A549 (cell line): ENCODE measurements at regions not wholly inside any gene's neighbourhood (a gene's known extent, or its start where the extent isn't known, plus 50 kb on each side); places are given as distances from the start of the nearest gene placed in this dataset.
A peak's percentile ranks its signal among the peaks of the same experiment; 100 is the strongest.

Source experiments
- ATAC-seq, 2 experiments: fragments of 200-7000 bp in 1 of 2; fragments of >200 bp in 1 of 2; cut with Nextera tagmentation in 1 of 2; cut with Tn5 transposase in 1 of 2; 3 replicates each; pipeline versions ENCODE4 v1.8.0 to v1.9.1; 2018 to 2020; ENCODE audit warnings: mild to moderate bottlenecking in 1 of 2, moderate library complexity in 1 of 2
- CTCF ChIA-PET: fragments of 300-600 bp; sonication (Branson Sonifier 250); formaldehyde crosslinking; extraction: SDS; loops from one replicate; lab custom pipeline; 2021; ENCODE audit warnings: antibody characterized with exemption, inconsistent platforms; lab: Yijun Ruan, JAX
- POLR2A ChIA-PET: fragments of 350-600 bp; formaldehyde crosslinking; extraction: SDS; loops from one replicate; lab custom pipeline; 2021; ENCODE audit warnings: antibody characterized with exemption, inconsistent platforms; lab: Yijun Ruan, JAX
- DNase-seq, 2 experiments: peaks; one replicate each; pipeline versions ENCODE4 v3.0.0 to v3.0.0-alpha.2; 2011 to 2016; ENCODE audit warnings: low read depth in 1 of 2, low spot score in 1 of 2
- FAIRE-seq: peaks from 2 replicates; lab custom pipeline; 2011; peaks lifted over from hg19 to GRCh38; lab: Jason Lieb, UNC
- H3K27ac ChIP-seq, 2 experiments: fragments of >200 bp; sonication (Bioruptor Twin); formaldehyde crosslinking; 3 replicates each; pipeline ENCODE4 v1.5.1; 2016 to 2017
- H3K4me1 ChIP-seq: fragments of >200 bp; sonication (Bioruptor Twin); formaldehyde crosslinking; 3 replicates; pipeline ENCODE4 v1.6.1; 2016
- H3K4me2 ChIP-seq: fragments of >200 bp; sonication (Bioruptor Twin); formaldehyde crosslinking; 3 replicates; pipeline ENCODE4 v1.6.1; 2016
- H3K4me3 ChIP-seq: fragments of >200 bp; sonication (Bioruptor Twin); formaldehyde crosslinking; 3 replicates; pipeline ENCODE4 v1.5.1; 2016
- H3K9me3 ChIP-seq: fragments of >200 bp; sonication (Bioruptor Twin); formaldehyde crosslinking; 3 replicates; pipeline ENCODE4 v1.6.1; 2016
- CBX2 ChIP-seq: fragments of 200-600 bp; sonication (generic); IDR thresholded peaks from 2 replicates; pipeline ENCODE4 v1.6.1; 2016; ENCODE audit warnings: low read depth, mild to moderate bottlenecking, borderline replicate concordance
- CEBPB ChIP-seq, 2 experiments: fragments of >200 bp in 1 of 2; sonication (Bioruptor Twin) in 1 of 2; formaldehyde crosslinking in 1 of 2; IDR thresholded peaks; 2 replicates each; pipeline ENCODE4 v1.6.1; 2012 to 2016
- HMGXB4 ChIP-seq: fragments of 250-450 bp; sonication (Bioruptor Pico); IDR thresholded peaks from 2 replicates; pipeline ENCODE4 v1.5.0; 2021; ENCODE audit warnings: mild to moderate bottlenecking, moderate library complexity, borderline replicate concordance
- HOXA7 ChIP-seq: fragments of 250-450 bp; sonication (Bioruptor Pico); IDR thresholded peaks from 2 replicates; pipeline ENCODE4 v1.5.0; 2020; ENCODE audit warnings: mild to moderate bottlenecking, moderate library complexity
- HOXB13 ChIP-seq: fragments of 250-450 bp; sonication (Bioruptor Pico); IDR thresholded peaks from 2 replicates; pipeline ENCODE4 v1.5.0; 2020; ENCODE audit warnings: low read depth, mild to moderate bottlenecking, moderate library complexity
- KDM1A ChIP-seq: fragments of 200-600 bp; sonication (generic); IDR thresholded peaks from 2 replicates; pipeline ENCODE4 v1.6.1; 2016; ENCODE audit warnings: low read depth, mild to moderate bottlenecking
- MAZ ChIP-seq: fragments of 150-350 bp; IDR thresholded peaks from 2 replicates; pipeline ENCODE4 v1.6.1; 2014; ENCODE audit warnings: antibody characterized with exemption, low read depth, low read length, borderline replicate concordance
- MYC ChIP-seq: IDR thresholded peaks from 2 replicates; pipeline ENCODE4 v1.6.1; 2012; ENCODE audit warnings: mild to moderate bottlenecking, inconsistent platforms, low read length, improper control_type of control experiment, borderline replicate concordance
- NPAS2 ChIP-seq: fragments of 250-450 bp; sonication (Bioruptor Pico); IDR thresholded peaks from 2 replicates; pipeline ENCODE4 v1.8.0; 2022; ENCODE audit warnings: mild to moderate bottlenecking, moderate library complexity, borderline replicate concordance
- POLR2AphosphoS2 ChIP-seq: conservative IDR thresholded peaks from 2 replicates; pipeline ENCODE4 v1.6.1; 2012; ENCODE audit warnings: low read length, improper control_type of control experiment, inconsistent platforms
- RARB ChIP-seq: fragments of 250-450 bp; sonication (Bioruptor Pico); IDR thresholded peaks from 2 replicates; pipeline ENCODE4 v1.8.0; 2021; ENCODE audit warnings: mild to moderate bottlenecking, moderate library complexity
- RFX5 ChIP-seq: fragments of 450-650 bp; IDR thresholded peaks from 2 replicates; pipeline ENCODE4 v1.7.1; 2014; ENCODE audit warnings: antibody characterized with exemption, mild to moderate bottlenecking, moderate library complexity
- USF2 ChIP-seq: fragments of 450-650 bp; IDR thresholded peaks from 2 replicates; pipeline ENCODE4 v1.6.1; 2014; ENCODE audit warnings: antibody characterized with exemption
- ZC3H11A ChIP-seq: fragments of 450-650 bp; IDR thresholded peaks from 2 replicates; pipeline ENCODE4 v1.6.1; 2014; ENCODE audit warnings: antibody characterized with exemption, mild to moderate bottlenecking
- ZNF302 ChIP-seq: fragments of 250-450 bp; sonication (Bioruptor Pico); IDR thresholded peaks from 2 replicates; pipeline ENCODE4 v1.9.0; 2021; ENCODE audit warnings: inconsistent platforms, mild to moderate bottlenecking, moderate library complexity
- WGBS: methylation state at CpG from one replicate; pipeline ENCODE4 v1.1.6; 2017; ENCODE audit errors: missing lambda C conversion rate; 5-methylcytosine and 5-hydroxymethylcytosine counted together
- TF ChIP-seq, protein P1 (sequence below): IDR thresholded peaks from 2 replicates; pipeline ENCODE4 v1.6.1; 2012; ENCODE audit warnings: low read depth, borderline replicate concordance

- 77% methylated on average over 3 of the region's 3 CpGs for WGBS
- POLR2A ChIA-PET: interaction anchor here (2.1 kb wide), 1 partner anchor 104 kb away, joined by 5 read pairs; no protein-coding TSS in a partner anchor
- Histone ChIP-seq H3K4me2 (peak overlapping the region; percentile 85), H3K9me3 (no peaks in the 10 kb centered on the region), H3K27ac (peak overlapping the region; percentile 94 to 99), H3K4me3 (no peak overlapping the region), H3K4me1 (peaks cover 86% of the 10 kb centered on the region)
- ATAC-seq (no peak), DNase-seq (no peak), FAIRE-seq (peak; percentile 65)
- CTCF ChIA-PET: interaction anchor here (1.1 to 1.2 kb wide), 4 partner anchors 20 to 175 kb away, joined by 3 to 4 read pairs (median 3); no protein-coding TSS in a partner anchor
- TF ChIP-seq MYC (no peak), KDM1A (no peak), ZNF302 (no peak), MAZ (no peak), HOXA7 (CRISPR knock-in tag) (no peak), POLR2AphosphoS2 (no peak), RARB (CRISPR knock-in tag) (no peak), HMGXB4 (CRISPR knock-in tag) (no peak)
Measured at GRCh38 chr7:54881816-54882520, 123.0 kb upstream of the SEC61G start.

- peaks cover 83% of the 10 kb centered on the region for H3K4me1 ChIP-seq
- CTCF ChIA-PET: interaction anchor here (1.1 kb wide), 2 partner anchors 21 to 109 kb away, joined by 3 to 4 read pairs; no protein-coding TSS in a partner anchor
- ATAC-seq: peak in 1 of 2 experiments; percentile 59; a peak in 3 of 6 replicates
- peak; percentile 80 for FAIRE-seq
- TF ChIP-seq USF2 (no peak), CEBPB (IDR thresholded peaks at IDR 0.05) (peak in 1 of 2 experiments; percentile 66; a peak in 2 of 4 replicates)
- TF ChIP-seq, all 56 proteins: peak for 1
- H3K4me3 ChIP-seq: no peak overlapping the region
- H3K4me2 ChIP-seq: peak overlapping the region; percentile 85
- no peaks in the 10 kb centered on the region for H3K9me3 ChIP-seq
- POLR2A ChIA-PET: interaction anchor here (2.1 kb wide), 1 partner anchor 103 kb away, joined by 5 read pairs; no protein-coding TSS in a partner anchor
- DNase-seq: no peak
- H3K27ac ChIP-seq: peak overlapping the region; percentile 94 to 99
- WGBS: 58% methylated on average over 1 of the region's 1 CpG
Measured at GRCh38 chr7:54882694-54883093, 123.7 kb upstream of the SEC61G start.

DNA sequence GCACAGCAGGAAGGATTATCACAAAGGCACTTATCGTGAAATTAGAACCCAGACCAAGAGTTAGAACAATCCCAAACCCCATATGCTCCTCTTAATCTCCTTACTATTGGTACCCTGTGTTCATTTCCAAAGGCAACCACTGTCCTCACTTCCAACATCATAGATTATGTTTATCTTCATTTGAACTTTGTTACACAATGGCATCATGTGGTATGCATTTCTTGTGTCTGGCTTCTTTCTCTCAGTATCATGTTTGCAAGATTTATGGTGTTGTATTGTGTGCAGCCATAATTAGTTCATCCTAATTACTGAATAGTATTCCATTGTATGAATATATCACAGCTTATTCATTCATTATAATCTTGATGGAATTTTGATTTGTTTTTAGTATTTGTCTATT lies 124.6 kb upstream of the SEC61G start:
- Histone ChIP-seq H3K4me3 (no peak overlapping the region), H3K27ac (peak overlapping the region; percentile 94 to 99; a peak in 5 of 6 replicates), H3K4me2 (0 out of 3 replicates have a peak overlapping the region, but pooled peaks have one; percentile 85), H3K9me3 (no peaks in the 10 kb centered on the region), H3K4me1 (peaks cover 74% of the 10 kb centered on the region)
- CTCF ChIA-PET: no interaction called here
- DNase-seq (no peak), FAIRE-seq (peak; percentile 49), ATAC-seq (no peak)
- 82% methylated on average over 1 of the region's 1 CpG for WGBS
- TF ChIP-seq HOXB13 (CRISPR knock-in tag) (no peak), ZC3H11A (no peak), MYC (no peak), RFX5 (no peak), NPAS2 (CRISPR knock-in tag) (no peak), CBX2 (no peak), HMGXB4 (CRISPR knock-in tag) (no peak), CEBPB (IDR thresholded peaks at IDR 0.05) (no peak)
- TF ChIP-seq, protein P1, sequence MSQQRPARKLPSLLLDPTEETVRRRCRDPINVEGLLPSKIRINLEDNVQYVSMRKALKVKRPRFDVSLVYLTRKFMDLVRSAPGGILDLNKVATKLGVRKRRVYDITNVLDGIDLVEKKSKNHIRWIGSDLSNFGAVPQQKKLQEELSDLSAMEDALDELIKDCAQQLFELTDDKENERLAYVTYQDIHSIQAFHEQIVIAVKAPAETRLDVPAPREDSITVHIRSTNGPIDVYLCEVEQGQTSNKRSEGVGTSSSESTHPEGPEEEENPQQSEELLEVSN: no peak
- POLR2A ChIA-PET: no interaction called here
